Smooth muscle cell (in vitro differentiated cells): ENCODE measurements at regions not wholly inside any gene's neighbourhood (a gene's known extent, or its start where the extent isn't known, plus 50 kb on each side); places are given as distances from the start of the nearest gene placed in this dataset.

Source experiments
- DNase-seq: peaks from one replicate; lab custom pipeline; 2025; ENCODE audit not compliant: unreplicated experiment; lab: John Stamatoyannopoulos, UW
- H2AFZ ChIP-seq: fragments of 200-600 bp; sonication (generic); 2 replicates; pipeline ENCODE4 v1.6.0; 2016; ENCODE audit warnings: antibody characterized with exemption, low read depth, mild to moderate bottlenecking
- H3F3A ChIP-seq: fragments of 200-600 bp; sonication (generic); 2 replicates; pipeline ENCODE4 v1.6.0; 2017; ENCODE audit warnings: antibody characterized with exemption, low read depth
- H3K27ac ChIP-seq: fragments of 200-600 bp; sonication (generic); 2 replicates; pipeline ENCODE4 v1.5.1; 2016; ENCODE audit warnings: low read depth, mild to moderate bottlenecking
- H3K27me3 ChIP-seq: fragments of 200-600 bp; sonication (generic); 2 replicates; pipeline ENCODE4 v1.6.1; 2016; ENCODE audit warnings: low read depth, mild to moderate bottlenecking
- H3K36me3 ChIP-seq: fragments of 200-600 bp; sonication (generic); 2 replicates; pipeline ENCODE4 v1.5.1; 2016; ENCODE audit warnings: low read depth
- H3K4me1 ChIP-seq: fragments of 200-600 bp; sonication (generic); 2 replicates; pipeline ENCODE4 v1.5.1; 2016; ENCODE audit warnings: low read depth
- H3K4me2 ChIP-seq: fragments of 200-600 bp; sonication (generic); 2 replicates; pipeline ENCODE4 v1.6.0; 2016; ENCODE audit warnings: mild to moderate bottlenecking
- H3K4me3 ChIP-seq: fragments of 200-600 bp; sonication (generic); 2 replicates; pipeline ENCODE4 v1.5.1; 2016; ENCODE audit warnings: mild to moderate bottlenecking
- H3K79me2 ChIP-seq: fragments of 200-600 bp; sonication (generic); 2 replicates; pipeline ENCODE4 v1.6.0; 2016; ENCODE audit warnings: low read depth, mild to moderate bottlenecking
- H3K9ac ChIP-seq: fragments of 200-600 bp; sonication (generic); 2 replicates; pipeline ENCODE4 v1.6.0; 2016; ENCODE audit warnings: low read depth
- H3K9me3 ChIP-seq: fragments of 200-600 bp; sonication (generic); replicated peaks from 2 replicates; pipeline ENCODE4 v1.5.1; 2016; ENCODE audit warnings: low read depth
- H4K20me1 ChIP-seq: fragments of 200-600 bp; sonication (generic); 2 replicates; pipeline ENCODE4 v1.6.0; 2016; ENCODE audit warnings: low read depth
- CTCF ChIP-seq: fragments of 200-600 bp; sonication (generic); IDR thresholded peaks from 2 replicates; pipeline ENCODE4 v1.5.1; 2017; ENCODE audit warnings: borderline replicate concordance, mild to moderate bottlenecking, antibody characterized with exemption; ENCODE audit not compliant: insufficient read depth, poor library complexity, severe bottlenecking
- WGBS: methylation state at CpG from one replicate; pipeline ENCODE4 v1.1.7; 2016; ENCODE audit warnings: low lambda C conversion rate; 5-methylcytosine and 5-hydroxymethylcytosine counted together

- Histone ChIP-seq H3K4me2 (peak overlapping the region; percentile 31), H2AFZ (no peak overlapping the region), H3K27me3 (no peaks in the 10 kb centered on the region), H3K4me3 (no peak overlapping the region), H3K9ac (no peak overlapping the region), H3K27ac (peak overlapping the region; percentile 20), H3K79me2 (no peaks in the 10 kb centered on the region), H3K9me3 (no peaks in the 10 kb centered on the region), H4K20me1 (no peaks in the 10 kb centered on the region), H3K36me3 (no peaks in the 10 kb centered on the region), H3F3A (peaks cover 4% of the 10 kb centered on the region), H3K4me1 (peaks cover 8% of the 10 kb centered on the region)
- DNase-seq = no peak
- WGBS = 26% methylated on average over 4 of the region's 4 CpGs
- TF ChIP-seq CTCF = no peak
These were observed 386.1 kb upstream of the NBEA start for GRCh38 chr13:34555988-34556387.

GRCh38 chr13:34561033-34561432 lies 381.0 kb upstream of the NBEA start:
- 89% methylated on average over 7 of the region's 7 CpGs for WGBS
- H3K4me3 ChIP-seq = no peak overlapping the region
- no peaks in the 10 kb centered on the region for H4K20me1 ChIP-seq
- no peaks in the 10 kb centered on the region for H3K9me3 ChIP-seq
- H3K79me2 ChIP-seq = no peaks in the 10 kb centered on the region
- no peak for TF ChIP-seq CTCF
- H3K4me1 ChIP-seq = peaks cover 7% of the 10 kb centered on the region
- no peak overlapping the region for H3K27ac ChIP-seq
- H3F3A ChIP-seq = peaks cover 4% of the 10 kb centered on the region
- H3K36me3 ChIP-seq = no peaks in the 10 kb centered on the region
- no peak overlapping the region for H3K4me2 ChIP-seq
- DNase-seq = no peak
- no peak overlapping the region for H3K9ac ChIP-seq
- H3K27me3 ChIP-seq = no peaks in the 10 kb centered on the region
- H2AFZ ChIP-seq = no peak overlapping the region

GRCh38 chr13:34567597-34567996 lies 374.5 kb upstream of the NBEA start:
- H3K36me3 ChIP-seq = no peaks in the 10 kb centered on the region
- H3K79me2 ChIP-seq = no peaks in the 10 kb centered on the region
- no peaks in the 10 kb centered on the region for H3F3A ChIP-seq
- no peak for TF ChIP-seq CTCF
- no peak overlapping the region for H2AFZ ChIP-seq
- no peaks in the 10 kb centered on the region for H3K27me3 ChIP-seq
- no peaks in the 10 kb centered on the region for H4K20me1 ChIP-seq
- no peaks in the 10 kb centered on the region for H3K9me3 ChIP-seq
- no peak overlapping the region for H3K4me2 ChIP-seq
- peaks cover 6% of the 10 kb centered on the region for H3K4me1 ChIP-seq
- H3K4me3 ChIP-seq = no peak overlapping the region
- H3K27ac ChIP-seq = no peak overlapping the region
- DNase-seq = no peak
- H3K9ac ChIP-seq = no peak overlapping the region
- WGBS = 94% methylated on average over 7 of the region's 7 CpGs

- no peaks in the 10 kb centered on the region for H3K36me3 ChIP-seq
- no peak overlapping the region for H3K27ac ChIP-seq
- DNase-seq = no peak
- no peaks in the 10 kb centered on the region for H3K27me3 ChIP-seq
- H3K4me2 ChIP-seq = no peak overlapping the region
- no peaks in the 10 kb centered on the region for H3K9me3 ChIP-seq
- no peaks in the 10 kb centered on the region for H4K20me1 ChIP-seq
- TF ChIP-seq CTCF = no peak
- H3K4me3 ChIP-seq = no peak overlapping the region
- H3K4me1 ChIP-seq = peaks cover 6% of the 10 kb centered on the region
- H3K79me2 ChIP-seq = no peaks in the 10 kb centered on the region
- no peak overlapping the region for H3K9ac ChIP-seq
- no peaks in the 10 kb centered on the region for H3F3A ChIP-seq
- no peak overlapping the region for H2AFZ ChIP-seq
- 71% methylated on average over 5 of the region's 5 CpGs for WGBS
These were observed 371.2 kb upstream of the NBEA start for GRCh38 chr13:34570698-34571353.
